ENCODE measurements at regions not wholly inside any gene's neighbourhood (a gene's known extent, or its start where the extent isn't known, plus 50 kb on each side); places are given as distances from the start of the nearest gene placed in this dataset.
A peak's percentile ranks its signal among the peaks of the same experiment; 100 is the strongest.

GRCh38 chr9:107694390-107694789 is 204.8 kb upstream of the KLF4 start:
- DNase-seq: no peak

GRCh38 chr9:107693625-107694326 is 204.2 kb upstream of the KLF4 start:
- peak; percentile 42 for DNase-seq

- DNase-seq: no peak
Measured at GRCh38 chr9:107691664-107692063, 202.1 kb upstream of the KLF4 start.

- no peak for DNase-seq
Measured at GRCh38 chr9:107690021-107690420, 200.5 kb upstream of the KLF4 start.

- no peak for DNase-seq
Measured at GRCh38 chr9:107688728-107689127, 199.2 kb upstream of the KLF4 start.

- peak; percentile 48 for DNase-seq
Measured at GRCh38 chr9:107685901-107686300, 196.3 kb upstream of the KLF4 start.

- no peak for DNase-seq
Measured at GRCh38 chr9:107685376-107685775, 195.8 kb upstream of the KLF4 start.

- DNase-seq: no peak
Measured at GRCh38 chr9:107684224-107684623, 194.7 kb upstream of the KLF4 start.

- DNase-seq: no peak
Measured at GRCh38 chr9:107683566-107683965, 194.0 kb upstream of the KLF4 start.

- peak; percentile 36 for DNase-seq
Measured at GRCh38 chr9:107681988-107682387, 192.4 kb upstream of the KLF4 start.

- DNase-seq: no peak
Measured at GRCh38 chr9:107675351-107676259, 186.0 kb upstream of the KLF4 start.

- no peak for DNase-seq
Measured at GRCh38 chr9:107674721-107675277, 185.2 kb upstream of the KLF4 start.

GRCh38 chr9:107673861-107674720 is 184.5 kb upstream of the KLF4 start:
- no peak for DNase-seq

GRCh38 chr9:107671588-107671987 is 182.0 kb upstream of the KLF4 start:
- no peak for DNase-seq

GRCh38 chr9:107669422-107669821 is 179.9 kb upstream of the KLF4 start:
- DNase-seq: no peak

GRCh38 chr9:107667231-107668070 is 177.9 kb upstream of the KLF4 start:
- no peak for DNase-seq

GRCh38 chr9:107665057-107665456 is 175.5 kb upstream of the KLF4 start:
- no peak for DNase-seq

GRCh38 chr9:107660976-107661375 is 171.4 kb upstream of the KLF4 start:
- no peak for DNase-seq

GRCh38 chr9:107653263-107653821 is 163.8 kb upstream of the KLF4 start:
- DNase-seq: no peak

GRCh38 chr9:107650995-107651394 is 161.4 kb upstream of the KLF4 start:
- no peak for DNase-seq

GRCh38 chr9:107650321-107650720 is 160.8 kb upstream of the KLF4 start:
- DNase-seq: no peak
